ENCODE measurements at regions not wholly inside any gene's neighbourhood (a gene's known extent, or its start where the extent isn't known, plus 50 kb on each side); places are given as distances from the start of the nearest gene placed in this dataset.

- peak; percentile 91 for DNase-seq (ENCODE audit: low read depth)
Observed at GRCh38 chr14:88983755-88984154, 159.3 kb downstream of the TTC8 start.

DNA sequence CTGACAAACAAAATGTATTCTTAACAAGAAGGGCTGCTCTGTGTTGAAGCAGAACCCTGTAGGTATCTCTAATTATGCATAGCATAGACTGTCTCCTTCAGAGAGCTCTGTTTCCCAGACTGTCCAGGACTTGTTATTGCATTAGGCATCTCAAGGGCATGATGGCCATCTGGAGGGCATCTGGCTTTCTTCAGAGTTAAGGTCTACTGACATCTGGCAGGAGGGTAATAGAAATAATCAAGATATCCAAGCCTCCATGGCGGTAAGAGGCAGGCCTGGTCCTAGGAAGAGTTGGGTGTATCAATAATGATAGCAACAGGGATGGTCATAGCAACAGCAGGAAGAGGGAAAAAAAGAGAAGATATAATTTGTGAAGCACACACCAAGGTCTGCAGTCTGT is 161.2 kb downstream of the TTC8 start:
- no peak for DNase-seq (ENCODE audit: low read depth)

- peak; percentile 74 for DNase-seq (ENCODE audit: low read depth)
Observed at GRCh38 chr14:88986146-88986841, 161.8 kb downstream of the TTC8 start.

- DNase-seq (ENCODE audit: low read depth) = peak; percentile 29
Observed at GRCh38 chr14:88986908-88987307, 162.5 kb downstream of the TTC8 start.

DNA sequence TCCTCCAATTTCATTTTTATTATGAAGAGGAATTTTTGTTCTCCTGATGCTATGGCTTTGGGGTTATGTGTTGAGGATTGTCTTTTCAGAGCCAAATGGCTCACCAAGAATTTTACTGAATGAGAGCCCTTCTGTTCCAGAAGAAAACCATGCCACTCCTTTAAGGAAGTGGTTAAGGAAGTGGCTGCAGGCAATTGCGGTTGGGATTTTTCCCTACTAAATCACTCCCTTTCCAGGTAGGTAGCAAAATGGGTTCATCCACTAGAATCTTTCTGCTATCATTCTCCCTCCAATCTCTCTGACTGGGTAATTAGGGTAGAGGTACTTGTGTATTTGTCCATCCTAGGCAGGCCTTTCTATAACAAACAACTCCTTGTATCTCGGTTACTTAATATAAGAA is 163.1 kb downstream of the TTC8 start:
- no peak for DNase-seq (ENCODE audit: low read depth)

DNA sequence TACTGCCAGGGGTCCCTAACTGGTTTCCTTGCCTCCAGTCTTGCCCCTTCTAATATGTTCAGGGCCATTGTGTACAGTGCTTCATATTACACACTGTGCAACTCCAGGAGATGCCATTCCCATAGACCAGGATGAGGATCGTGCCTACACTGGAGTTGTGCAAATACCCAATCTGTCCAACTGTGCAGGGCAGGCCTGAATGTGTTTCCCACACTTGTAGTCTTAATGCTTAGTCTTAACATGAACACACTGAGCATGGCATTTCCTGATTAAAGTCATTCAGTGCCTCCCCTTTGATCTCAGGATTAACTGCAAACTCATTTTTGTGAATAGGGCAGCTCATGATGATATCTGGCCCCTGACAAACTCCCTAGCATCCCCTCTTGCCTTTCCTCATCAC is 165.5 kb downstream of the TTC8 start:
- no peak for DNase-seq (ENCODE audit: low read depth)

DNA sequence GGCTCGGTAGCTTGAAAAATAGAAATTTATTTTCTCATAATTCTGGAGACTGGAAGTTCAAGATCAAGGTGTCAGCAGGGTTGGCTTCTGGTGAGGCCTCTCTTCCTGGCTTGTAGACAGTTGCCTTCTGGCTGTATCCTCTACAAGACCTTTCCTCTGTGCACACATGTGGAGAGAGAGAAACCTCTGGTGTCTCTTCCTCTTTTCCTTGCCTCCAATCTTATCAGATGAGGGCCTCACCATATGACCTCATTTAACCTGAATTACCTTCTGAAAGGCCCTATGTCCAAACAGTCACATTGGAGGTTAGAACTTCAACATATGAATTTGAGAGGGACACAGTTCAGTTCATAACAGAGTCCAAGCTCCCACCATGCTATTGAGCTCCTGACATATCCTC is 166.4 kb downstream of the TTC8 start:
- no peak for DNase-seq (ENCODE audit: low read depth)

DNA sequence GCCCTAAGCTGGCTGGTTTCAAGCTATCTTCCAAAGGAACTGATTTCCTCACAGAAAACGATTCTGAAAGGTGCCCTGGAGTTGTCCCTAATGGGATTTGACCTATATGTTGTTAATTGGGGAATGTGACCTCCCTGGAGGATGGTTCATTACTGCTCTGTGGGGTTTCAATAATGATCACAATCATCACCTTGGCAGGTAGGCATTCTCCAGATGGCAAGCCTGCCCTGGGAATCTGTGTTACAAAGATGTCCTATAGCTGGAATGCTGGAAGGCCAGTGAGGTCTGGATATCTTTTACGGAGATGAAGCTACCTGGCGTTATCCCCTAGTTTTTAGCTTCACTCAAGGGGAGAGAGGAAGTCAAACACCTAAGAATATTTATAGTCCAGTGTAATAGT is 167.6 kb downstream of the TTC8 start:
- no peak for DNase-seq (ENCODE audit: low read depth)

DNA sequence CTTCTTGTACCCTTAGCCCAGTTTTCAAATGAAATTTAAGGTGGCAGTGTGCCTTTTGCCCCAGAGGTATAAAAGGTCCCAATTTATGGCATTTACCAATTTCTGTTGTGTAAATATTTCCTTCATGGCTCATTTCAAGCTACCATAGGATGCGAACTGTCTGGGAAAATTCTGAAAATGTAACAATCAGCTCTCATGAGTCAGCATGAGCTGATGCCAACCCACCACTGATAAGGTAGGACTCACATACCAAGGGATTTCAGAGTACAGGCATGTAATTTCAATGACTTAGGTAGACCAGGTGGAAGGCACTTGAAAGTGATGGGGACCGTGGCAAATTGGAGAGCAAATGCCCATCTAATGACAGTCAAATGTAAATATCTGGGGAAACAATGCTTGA is 169.5 kb downstream of the TTC8 start:
- DNase-seq (ENCODE audit: low read depth) = peak; percentile 60

DNA sequence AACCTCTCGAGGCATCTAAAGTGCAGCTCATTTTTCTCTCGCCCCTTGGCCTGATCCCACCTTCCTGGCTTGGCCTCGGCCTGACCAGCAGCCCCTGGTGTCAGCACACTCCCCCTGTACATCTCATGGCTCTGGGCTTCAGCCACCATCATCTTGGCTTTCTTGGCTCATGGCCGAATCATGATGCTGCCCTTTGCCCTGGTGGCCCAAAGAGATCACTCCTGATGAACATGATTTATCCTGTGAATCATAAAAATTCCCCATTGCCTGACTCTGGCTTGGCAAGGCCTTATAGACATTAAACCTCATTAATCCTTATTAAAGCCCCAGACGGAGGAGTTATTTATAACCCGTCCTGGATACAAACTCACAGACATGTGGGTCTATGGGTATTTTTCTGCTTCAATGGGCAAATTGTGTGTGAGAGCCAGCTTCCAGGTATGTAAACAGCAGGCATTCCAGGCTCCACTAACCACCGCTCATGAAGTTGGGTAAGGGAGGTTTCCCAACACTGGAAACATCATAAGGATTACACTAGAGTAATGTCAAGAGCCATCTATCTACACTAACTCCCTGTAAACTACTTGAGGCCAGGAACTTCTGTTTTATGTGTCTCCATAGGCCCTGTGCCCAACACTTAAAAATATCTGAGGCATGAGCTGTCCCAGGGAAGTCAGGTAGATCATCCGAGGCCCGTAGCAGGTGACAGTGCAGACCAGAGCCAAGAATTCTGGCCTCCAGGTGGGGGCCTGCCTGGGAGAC is 171.2 kb downstream of the TTC8 start:
- DNase-seq (ENCODE audit: low read depth) = peak; percentile 96

DNA sequence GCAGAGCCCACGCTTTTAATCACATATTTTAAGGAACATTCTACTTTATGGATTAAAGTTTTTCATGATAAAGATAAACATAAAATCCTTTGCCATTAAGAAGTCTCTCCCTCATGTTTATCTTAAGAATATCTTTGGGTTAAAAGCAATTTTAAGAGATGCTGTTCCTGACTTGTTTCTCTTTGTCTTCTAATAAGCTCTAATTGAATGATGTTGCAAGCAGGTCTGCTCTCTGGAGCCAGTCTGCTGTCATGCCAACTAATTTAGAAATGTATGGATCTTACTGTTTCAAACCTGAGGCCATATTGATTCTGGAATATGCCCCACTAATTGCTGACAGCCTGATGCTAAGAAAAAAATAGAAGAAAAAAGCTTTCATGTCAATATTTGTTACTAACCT is 173.6 kb downstream of the TTC8 start:
- DNase-seq (ENCODE audit: low read depth) = peak; percentile 48

DNA sequence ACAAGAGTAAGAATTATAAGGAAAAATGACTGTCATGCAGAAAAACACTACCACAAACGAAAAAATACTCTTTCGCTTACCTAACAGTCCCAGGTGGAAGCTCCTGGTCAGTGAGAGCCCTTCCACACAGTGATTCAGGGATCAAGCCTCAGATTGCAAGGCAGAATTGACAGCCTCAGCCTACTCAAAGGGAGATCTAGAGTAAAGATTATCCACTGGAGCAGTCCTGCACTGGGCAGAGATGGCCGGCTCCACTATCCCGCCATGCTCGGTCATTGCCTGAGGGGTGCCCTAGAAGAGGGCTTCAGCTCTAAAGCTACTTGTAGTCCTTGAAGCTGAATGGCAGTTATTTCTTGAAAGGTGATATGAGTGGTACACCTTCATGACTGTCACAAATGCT is 174.7 kb downstream of the TTC8 start:
- DNase-seq (ENCODE audit: low read depth) = no peak

- peak; percentile 99 for DNase-seq (ENCODE audit: low read depth)
Observed at GRCh38 chr14:89000007-89000942, 175.8 kb downstream of the TTC8 start.

DNA sequence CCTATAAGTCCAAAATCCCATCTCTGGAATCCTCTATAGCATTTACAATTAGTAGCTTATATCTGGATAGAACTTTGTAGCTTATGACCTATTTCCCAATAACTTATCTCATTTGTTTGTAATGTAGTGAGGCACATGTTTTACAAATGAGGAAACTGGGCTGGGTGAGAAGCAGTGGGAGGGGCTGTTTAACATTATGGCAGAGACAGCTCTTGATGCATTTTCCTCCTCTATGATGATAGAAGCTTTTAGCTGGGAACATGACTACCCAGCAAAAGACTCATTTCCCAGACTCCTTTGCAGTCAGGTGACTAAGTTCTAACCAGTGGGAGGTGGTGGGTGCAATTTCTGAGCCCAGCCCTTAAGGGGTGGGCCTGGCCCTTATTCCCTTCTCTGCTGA is 179.7 kb downstream of the TTC8 start:
- peak; percentile 69 for DNase-seq (ENCODE audit: low read depth)

- DNase-seq (ENCODE audit: low read depth) = peak; percentile 7
Observed at GRCh38 chr14:89007906-89008305, 183.5 kb downstream of the TTC8 start.

- DNase-seq (ENCODE audit: low read depth) = peak; percentile 42
Observed at GRCh38 chr14:89011355-89012281, 187.2 kb downstream of the TTC8 start.

DNA sequence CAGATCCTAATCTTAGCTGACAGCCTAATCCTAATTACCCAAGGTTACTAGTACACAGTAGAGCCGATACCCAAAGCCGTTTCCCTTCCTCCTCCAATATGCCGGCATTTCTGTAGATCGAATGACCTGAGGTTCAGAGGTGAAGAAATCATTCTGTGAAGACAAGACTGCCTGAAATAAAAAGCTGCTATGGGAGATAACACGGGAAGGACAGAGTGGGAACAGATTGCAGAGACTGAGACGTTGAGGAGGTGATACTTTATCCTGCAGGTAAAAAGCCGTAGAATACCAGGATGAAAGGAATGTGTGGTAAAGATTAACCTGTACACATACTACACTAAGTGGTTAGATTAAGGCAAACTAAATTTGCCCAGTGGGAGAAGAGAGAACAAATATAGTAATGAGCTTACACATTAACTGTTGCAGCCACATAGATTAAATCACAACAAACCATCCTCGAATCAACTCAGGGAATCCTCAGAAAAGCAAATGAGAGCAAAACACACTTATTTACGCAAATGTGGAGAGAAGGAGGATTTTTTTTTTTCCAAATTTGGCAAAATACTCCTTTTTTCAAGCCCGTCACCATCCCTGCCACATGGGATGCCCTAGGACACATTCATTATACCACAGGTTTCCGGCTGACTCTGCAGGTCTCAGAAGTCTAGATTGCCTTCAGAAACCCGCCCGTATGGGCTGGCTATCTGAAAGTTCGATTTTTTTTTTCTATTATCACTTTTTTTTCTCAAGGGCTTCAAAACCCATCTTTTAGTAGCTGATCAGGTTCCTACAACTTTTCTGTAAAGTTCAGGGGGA is 188.0 kb downstream of the TTC8 start:
- DNase-seq (ENCODE audit: low read depth) = no peak

GRCh38 chr14:89013098-89013504 is 188.7 kb downstream of the TTC8 start:
- peak; percentile 52 for DNase-seq (ENCODE audit: low read depth)

DNA sequence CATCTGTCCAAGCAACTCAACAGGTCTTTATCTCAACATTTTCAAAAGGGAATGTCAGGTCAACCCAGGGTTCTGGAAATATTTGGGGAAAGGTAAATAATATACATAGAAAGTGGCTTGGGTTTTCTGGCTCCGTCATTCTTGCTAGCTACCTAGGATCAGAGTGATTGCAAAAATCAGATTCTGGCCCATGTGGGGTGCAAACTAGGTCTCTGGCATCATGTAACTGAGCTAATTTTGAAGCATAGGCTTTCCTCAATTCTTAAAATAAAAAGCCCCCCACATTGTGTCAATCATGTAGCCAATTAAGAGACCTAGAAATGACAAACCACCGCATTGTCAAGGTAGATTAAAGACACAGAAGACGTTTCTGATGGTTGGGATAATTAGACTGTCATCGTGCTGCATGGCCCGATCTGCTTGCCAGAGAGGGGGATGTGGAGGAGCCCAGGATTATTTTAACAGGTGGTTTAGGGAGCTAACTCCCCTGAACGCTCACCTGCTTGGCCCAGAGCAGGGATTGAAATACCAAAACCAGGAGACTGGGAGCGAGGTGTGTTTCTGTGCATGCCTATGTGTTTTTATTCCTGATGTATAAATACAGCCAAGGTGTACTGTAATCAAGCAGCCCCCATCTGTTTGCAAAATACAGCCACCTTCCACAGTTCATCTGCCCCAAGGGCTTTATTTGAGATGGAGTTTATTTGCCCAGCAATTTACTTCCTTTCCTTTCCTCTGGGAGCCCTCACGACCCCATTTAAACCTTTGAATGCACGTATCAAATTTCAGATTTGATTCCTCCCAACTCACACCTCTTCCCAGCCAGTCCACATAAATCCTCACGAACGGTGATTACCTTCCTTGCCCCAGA is 189.5 kb downstream of the TTC8 start:
- no peak for DNase-seq (ENCODE audit: low read depth)

DNA sequence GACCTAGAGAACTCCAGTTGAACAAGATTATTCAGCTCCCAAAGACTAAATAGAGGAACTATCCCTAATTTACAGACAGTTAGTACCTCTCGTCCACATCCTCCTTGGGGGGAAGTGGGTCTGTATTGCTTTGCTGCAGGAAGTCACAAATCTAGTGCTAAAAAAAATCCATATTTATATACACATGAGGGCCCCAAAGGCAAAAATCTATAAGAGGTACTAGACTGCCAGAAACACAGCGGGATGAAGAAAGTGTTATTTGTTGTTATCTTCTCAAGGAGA is 190.1 kb downstream of the TTC8 start:
- DNase-seq (ENCODE audit: low read depth) = no peak

Data from EH (cell line).